ENCODE measurements at regions not wholly inside any gene's neighbourhood (a gene's known extent, or its start where the extent isn't known, plus 50 kb on each side); places are given as distances from the start of the nearest gene placed in this dataset.

- TF ChIP-seq CTCF (IDR thresholded peaks at IDR 0.05) (no peak), ZFX (IDR thresholded peaks at IDR 0.05; ENCODE audit: borderline replicate concordance) (no peak)
Measured at GRCh38 chr14:84323978-84324377, 1206.0 kb upstream of the FLRT2 start.

Data from 22Rv1 (cell line).